ENCODE measurements at regions not wholly inside any gene's neighbourhood (a gene's known extent, or its start where the extent isn't known, plus 50 kb on each side); places are given as distances from the start of the nearest gene placed in this dataset.

DNA sequence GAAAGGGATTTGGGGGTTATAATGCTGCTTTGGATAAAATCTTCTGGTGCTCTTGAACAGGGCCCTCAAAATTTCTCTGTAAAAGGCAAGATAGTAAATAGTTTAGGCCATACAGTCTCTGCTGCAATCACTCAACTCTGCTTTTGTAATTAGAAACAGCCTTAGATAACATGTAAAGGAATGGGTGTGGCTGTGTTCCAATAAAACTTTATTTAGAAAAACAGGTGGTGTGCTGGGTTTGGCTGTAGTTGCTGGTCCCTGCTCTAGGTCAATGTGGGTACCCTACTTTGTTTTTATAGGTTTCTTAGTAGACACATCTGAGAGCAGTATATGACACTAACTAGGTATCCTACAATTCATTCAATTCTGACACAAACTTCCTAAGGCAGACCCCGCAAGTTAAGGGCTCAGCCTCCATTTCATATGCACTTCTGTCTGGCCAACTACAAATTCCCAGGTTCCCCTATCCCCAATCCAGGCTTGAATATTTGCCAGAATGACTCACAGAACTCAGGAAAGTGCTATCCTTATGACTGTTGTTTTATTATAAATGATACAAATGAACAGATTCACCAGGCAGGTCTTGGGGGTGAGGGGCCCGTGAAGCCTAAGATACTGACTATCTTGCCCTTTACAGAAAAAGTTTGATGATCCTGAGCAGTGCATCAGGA lies 349.9 kb downstream of the RPS24 start:
- no CpG with 5 or more reads among the region's 2 CpGs for WGBS (ENCODE audit: insufficient coverage, insufficient read length)
- Histone ChIP-seq H3K36me3 (ENCODE audit: control insufficient read depth, insufficient read depth, low read length) (no peaks in the 10 kb centered on the region), H3K4me1 (ENCODE audit: control insufficient read depth, insufficient read depth, low read length) (no peaks in the 10 kb centered on the region), H3K9me3 (ENCODE audit: control insufficient read depth, insufficient read depth, low read length) (no peaks in the 10 kb centered on the region), H3K4me3 (ENCODE audit: low read length) (no peak overlapping the region), H3K27me3 (ENCODE audit: control insufficient read depth, insufficient read depth, low read length) (no peaks in the 10 kb centered on the region), H3K27ac (ENCODE audit: low read length) (no peak overlapping the region)
- DNase-seq (ENCODE audit: low read depth, low spot score): no peak

DNA sequence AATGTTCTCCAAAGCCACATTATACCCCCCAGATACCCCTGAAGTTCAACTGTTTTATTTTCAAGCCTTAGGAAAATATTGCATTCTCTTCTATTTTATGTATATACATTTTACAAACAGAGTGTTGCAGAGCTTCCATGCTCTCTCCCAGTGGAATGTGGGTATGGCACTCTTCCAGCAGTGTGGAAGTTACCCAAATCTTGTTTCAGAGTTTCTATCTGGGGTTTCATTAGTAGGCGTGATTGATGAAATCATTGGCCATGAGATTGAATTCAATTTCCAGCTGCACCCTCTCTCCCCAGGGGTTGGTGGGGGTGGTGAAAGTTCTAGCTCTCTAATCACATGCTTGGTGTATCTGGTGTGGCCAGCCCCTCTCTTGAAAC lies 350.4 kb downstream of the RPS24 start:
- no peak overlapping the region for H3K27ac ChIP-seq (ENCODE audit: low read length)
- no peaks in the 10 kb centered on the region for H3K36me3 ChIP-seq (ENCODE audit: control insufficient read depth, insufficient read depth, low read length)
- H3K4me3 ChIP-seq (ENCODE audit: low read length): no peak overlapping the region
- DNase-seq (ENCODE audit: low read depth, low spot score): no peak
- no peaks in the 10 kb centered on the region for H3K27me3 ChIP-seq (ENCODE audit: control insufficient read depth, insufficient read depth, low read length)
- WGBS (ENCODE audit: insufficient coverage, insufficient read length): no CpG with 5 or more reads among the region's 1 CpG
- no peaks in the 10 kb centered on the region for H3K9me3 ChIP-seq (ENCODE audit: control insufficient read depth, insufficient read depth, low read length)
- H3K4me1 ChIP-seq (ENCODE audit: control insufficient read depth, insufficient read depth, low read length): no peaks in the 10 kb centered on the region

GRCh38 chr10:78385599-78385998 lies 351.9 kb downstream of the RPS24 start:
- Histone ChIP-seq H3K27ac (ENCODE audit: low read length) (no peak overlapping the region), H3K4me1 (ENCODE audit: control insufficient read depth, insufficient read depth, low read length) (no peaks in the 10 kb centered on the region), H3K4me3 (ENCODE audit: low read length) (no peak overlapping the region), H3K9me3 (ENCODE audit: control insufficient read depth, insufficient read depth, low read length) (no peaks in the 10 kb centered on the region), H3K27me3 (ENCODE audit: control insufficient read depth, insufficient read depth, low read length) (no peaks in the 10 kb centered on the region), H3K36me3 (ENCODE audit: control insufficient read depth, insufficient read depth, low read length) (no peaks in the 10 kb centered on the region)
- no CpG with 5 or more reads among the region's 5 CpGs for WGBS (ENCODE audit: insufficient coverage, insufficient read length)
- no peak for DNase-seq (ENCODE audit: low read depth, low spot score)

GRCh38 chr10:78386509-78386908 lies 352.8 kb downstream of the RPS24 start:
- no CpG with 5 or more reads among the region's 5 CpGs for WGBS (ENCODE audit: insufficient coverage, insufficient read length)
- no peak for DNase-seq (ENCODE audit: low read depth, low spot score)
- no peak overlapping the region for H3K27ac ChIP-seq (ENCODE audit: low read length)
- H3K4me3 ChIP-seq (ENCODE audit: low read length): no peak overlapping the region
- H3K9me3 ChIP-seq (ENCODE audit: control insufficient read depth, insufficient read depth, low read length): no peaks in the 10 kb centered on the region
- no peaks in the 10 kb centered on the region for H3K27me3 ChIP-seq (ENCODE audit: control insufficient read depth, insufficient read depth, low read length)
- no peaks in the 10 kb centered on the region for H3K4me1 ChIP-seq (ENCODE audit: control insufficient read depth, insufficient read depth, low read length)
- H3K36me3 ChIP-seq (ENCODE audit: control insufficient read depth, insufficient read depth, low read length): no peaks in the 10 kb centered on the region

- no peaks in the 10 kb centered on the region for H3K4me1 ChIP-seq (ENCODE audit: control insufficient read depth, insufficient read depth, low read length)
- WGBS (ENCODE audit: insufficient coverage, insufficient read length): no CpG with 5 or more reads among the region's 9 CpGs
- H3K36me3 ChIP-seq (ENCODE audit: control insufficient read depth, insufficient read depth, low read length): no peaks in the 10 kb centered on the region
- no peaks in the 10 kb centered on the region for H3K27me3 ChIP-seq (ENCODE audit: control insufficient read depth, insufficient read depth, low read length)
- H3K4me3 ChIP-seq (ENCODE audit: low read length): no peak overlapping the region
- H3K27ac ChIP-seq (ENCODE audit: low read length): no peak overlapping the region
- H3K9me3 ChIP-seq (ENCODE audit: control insufficient read depth, insufficient read depth, low read length): no peaks in the 10 kb centered on the region
- DNase-seq (ENCODE audit: low read depth, low spot score): no peak
Observed at GRCh38 chr10:78388331-78389050, 354.8 kb downstream of the RPS24 start.

DNA sequence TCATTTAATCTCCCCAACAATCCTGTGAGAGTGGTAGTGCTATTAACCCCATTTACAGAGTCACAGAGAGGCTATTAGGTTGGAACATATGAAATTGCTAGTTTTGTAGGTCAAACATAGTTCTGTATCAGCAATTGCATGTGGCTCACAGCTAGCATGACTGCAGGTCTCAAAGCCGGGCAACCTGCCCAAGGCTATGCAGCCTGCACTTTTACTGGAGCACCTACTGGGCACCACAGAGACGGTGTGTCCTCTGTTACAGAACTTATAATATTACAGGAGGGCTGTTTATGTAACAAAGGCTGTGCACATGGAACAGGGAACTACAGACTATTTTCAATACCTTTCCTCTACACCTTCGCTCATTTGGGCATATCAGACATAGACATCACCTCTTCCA lies 355.8 kb downstream of the RPS24 start:
- Histone ChIP-seq H3K27me3 (ENCODE audit: control insufficient read depth, insufficient read depth, low read length) (no peaks in the 10 kb centered on the region), H3K36me3 (ENCODE audit: control insufficient read depth, insufficient read depth, low read length) (no peaks in the 10 kb centered on the region), H3K27ac (ENCODE audit: low read length) (no peak overlapping the region), H3K9me3 (ENCODE audit: control insufficient read depth, insufficient read depth, low read length) (no peaks in the 10 kb centered on the region), H3K4me1 (ENCODE audit: control insufficient read depth, insufficient read depth, low read length) (no peaks in the 10 kb centered on the region), H3K4me3 (ENCODE audit: low read length) (no peak overlapping the region)
- WGBS (ENCODE audit: insufficient coverage, insufficient read length): no CpG with 5 or more reads among the region's 3 CpGs
- DNase-seq (ENCODE audit: low read depth, low spot score): no peak

- H3K4me1 ChIP-seq (ENCODE audit: control insufficient read depth, insufficient read depth, low read length): no peaks in the 10 kb centered on the region
Observed at GRCh38 chr10:78390051-78390450, 356.4 kb downstream of the RPS24 start.

DNA sequence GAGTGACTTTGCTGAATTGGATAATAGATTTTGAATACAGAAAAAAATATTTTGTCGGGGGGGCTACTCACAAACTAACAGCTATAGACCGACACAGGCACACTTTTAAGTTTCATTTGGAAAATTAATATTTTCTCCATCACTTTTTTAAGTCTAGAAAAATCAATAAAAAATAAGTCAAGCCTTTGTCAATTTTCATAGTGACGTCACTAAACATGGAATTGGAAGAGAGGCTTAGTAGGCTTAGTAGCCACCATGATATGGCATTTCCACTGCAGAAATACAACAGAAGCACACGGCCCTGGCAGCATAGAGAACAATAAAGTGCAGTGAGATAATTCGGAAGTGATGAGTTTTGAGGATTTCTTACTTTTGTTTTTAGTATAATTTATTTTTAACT lies 357.2 kb downstream of the RPS24 start:
- Histone ChIP-seq H3K9me3 (ENCODE audit: control insufficient read depth, insufficient read depth, low read length) (no peaks in the 10 kb centered on the region), H3K4me3 (ENCODE audit: low read length) (no peak overlapping the region), H3K27me3 (ENCODE audit: control insufficient read depth, insufficient read depth, low read length) (no peaks in the 10 kb centered on the region), H3K36me3 (ENCODE audit: control insufficient read depth, insufficient read depth, low read length) (no peaks in the 10 kb centered on the region), H3K4me1 (ENCODE audit: control insufficient read depth, insufficient read depth, low read length) (no peaks in the 10 kb centered on the region), H3K27ac (ENCODE audit: low read length) (no peak overlapping the region)
- WGBS (ENCODE audit: insufficient coverage, insufficient read length): no CpG with 5 or more reads among the region's 5 CpGs
- no peak for DNase-seq (ENCODE audit: low read depth, low spot score)

More at GRCh38 chr10:78390051-78390450, 356.4 kb downstream of the RPS24 start:
- no peak overlapping the region for H3K27ac ChIP-seq (ENCODE audit: low read length)
- no peaks in the 10 kb centered on the region for H3K27me3 ChIP-seq (ENCODE audit: control insufficient read depth, insufficient read depth, low read length)
- H3K36me3 ChIP-seq (ENCODE audit: control insufficient read depth, insufficient read depth, low read length): no peaks in the 10 kb centered on the region
- no peak overlapping the region for H3K4me3 ChIP-seq (ENCODE audit: low read length)
- H3K9me3 ChIP-seq (ENCODE audit: control insufficient read depth, insufficient read depth, low read length): no peaks in the 10 kb centered on the region
- WGBS (ENCODE audit: insufficient coverage, insufficient read length): no CpG with 5 or more reads among the region's 6 CpGs
- DNase-seq (ENCODE audit: low read depth, low spot score): no peak

DNA sequence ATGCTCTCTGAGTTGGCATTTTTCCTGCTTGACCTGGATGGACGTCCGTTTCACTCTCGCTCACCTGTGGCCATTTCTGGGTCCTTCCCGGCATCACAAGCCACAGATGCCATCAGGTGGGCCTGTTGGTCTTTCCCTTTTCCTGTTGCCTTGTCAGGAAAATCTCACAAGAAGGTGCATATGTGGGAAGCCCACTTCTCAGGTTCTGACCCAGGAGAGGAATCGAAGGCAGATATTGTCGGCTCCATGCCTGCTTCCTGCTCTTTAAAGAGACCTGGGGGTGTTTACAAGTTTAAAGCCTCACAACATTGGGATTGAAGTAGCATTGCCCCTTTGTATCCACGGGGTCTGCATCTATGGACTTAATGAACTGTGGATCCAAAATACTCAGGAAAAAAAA lies 357.9 kb downstream of the RPS24 start:
- WGBS (ENCODE audit: insufficient coverage, insufficient read length): no CpG with 5 or more reads among the region's 7 CpGs
- no peak overlapping the region for H3K27ac ChIP-seq (ENCODE audit: low read length)

DNA sequence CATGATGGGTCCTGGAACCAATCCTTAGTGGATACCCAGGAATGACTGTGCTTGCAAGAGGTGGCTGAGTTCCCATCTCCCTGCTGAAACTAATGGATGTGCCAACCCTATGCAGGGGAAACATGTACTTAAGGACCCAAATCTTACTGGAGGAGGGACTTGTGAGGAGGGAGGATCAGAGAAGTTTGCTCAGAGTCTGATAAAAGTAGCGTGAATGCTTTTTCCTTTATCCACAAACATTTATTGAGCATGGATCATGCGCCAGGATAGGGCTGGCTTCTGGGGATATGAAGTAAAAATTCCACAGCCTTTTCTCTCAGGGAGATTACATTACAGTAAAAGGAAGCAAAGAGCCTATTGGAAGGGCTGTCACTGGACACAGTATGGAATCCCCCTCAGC lies 358.5 kb downstream of the RPS24 start:
- no peak overlapping the region for H3K27ac ChIP-seq (ENCODE audit: low read length)
- WGBS (ENCODE audit: insufficient coverage, insufficient read length): no CpG with 5 or more reads among the region's 2 CpGs
- H3K27me3 ChIP-seq (ENCODE audit: control insufficient read depth, insufficient read depth, low read length): no peaks in the 10 kb centered on the region

More for the DNA sequence above, 357.9 kb downstream of the RPS24 start:
- Histone ChIP-seq H3K9me3 (ENCODE audit: control insufficient read depth, insufficient read depth, low read length) (no peaks in the 10 kb centered on the region), H3K4me3 (ENCODE audit: low read length) (no peak overlapping the region), H3K27me3 (ENCODE audit: control insufficient read depth, insufficient read depth, low read length) (no peaks in the 10 kb centered on the region), H3K4me1 (ENCODE audit: control insufficient read depth, insufficient read depth, low read length) (no peaks in the 10 kb centered on the region), H3K36me3 (ENCODE audit: control insufficient read depth, insufficient read depth, low read length) (no peaks in the 10 kb centered on the region)
- no peak for DNase-seq (ENCODE audit: low read depth, low spot score)

DNA sequence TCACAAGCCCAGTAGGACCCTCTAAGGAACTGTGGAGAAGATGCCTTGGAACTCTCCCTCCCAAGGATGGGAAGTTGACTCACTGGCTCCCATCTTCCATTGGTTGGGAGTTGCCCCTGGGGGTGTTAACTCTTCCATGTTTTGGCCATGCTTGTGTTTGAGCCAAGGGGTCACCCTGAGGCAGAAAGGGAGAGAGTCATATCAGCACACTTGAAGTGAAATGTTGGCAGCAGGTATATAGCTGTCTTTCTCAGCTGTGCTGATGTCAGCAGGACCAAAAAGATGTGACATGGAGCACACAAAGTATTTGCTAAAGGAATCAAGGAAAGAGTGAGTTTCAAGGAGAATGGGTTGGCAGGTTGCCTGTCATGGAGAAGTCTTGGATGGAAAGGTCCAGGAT lies 359.4 kb downstream of the RPS24 start:
- Histone ChIP-seq H3K9me3 (ENCODE audit: control insufficient read depth, insufficient read depth, low read length) (no peaks in the 10 kb centered on the region), H3K36me3 (ENCODE audit: control insufficient read depth, insufficient read depth, low read length) (no peaks in the 10 kb centered on the region), H3K27me3 (ENCODE audit: control insufficient read depth, insufficient read depth, low read length) (no peaks in the 10 kb centered on the region), H3K4me3 (ENCODE audit: low read length) (no peak overlapping the region), H3K27ac (ENCODE audit: low read length) (no peak overlapping the region), H3K4me1 (ENCODE audit: control insufficient read depth, insufficient read depth, low read length) (no peaks in the 10 kb centered on the region; the same call in 1 of the 2 replicates)
- DNase-seq (ENCODE audit: low read depth, low spot score): no peak

More for the DNA sequence above, 358.5 kb downstream of the RPS24 start:
- no peaks in the 10 kb centered on the region for H3K4me1 ChIP-seq (ENCODE audit: control insufficient read depth, insufficient read depth, low read length)
- no peaks in the 10 kb centered on the region for H3K36me3 ChIP-seq (ENCODE audit: control insufficient read depth, insufficient read depth, low read length)
- no peak overlapping the region for H3K4me3 ChIP-seq (ENCODE audit: low read length)
- no peak for DNase-seq (ENCODE audit: low read depth, low spot score)
- H3K9me3 ChIP-seq (ENCODE audit: control insufficient read depth, insufficient read depth, low read length): no peaks in the 10 kb centered on the region
